ENCODE measurements at regions not wholly inside any gene's neighbourhood (a gene's known extent, or its start where the extent isn't known, plus 50 kb on each side); places are given as distances from the start of the nearest gene placed in this dataset.

DNA sequence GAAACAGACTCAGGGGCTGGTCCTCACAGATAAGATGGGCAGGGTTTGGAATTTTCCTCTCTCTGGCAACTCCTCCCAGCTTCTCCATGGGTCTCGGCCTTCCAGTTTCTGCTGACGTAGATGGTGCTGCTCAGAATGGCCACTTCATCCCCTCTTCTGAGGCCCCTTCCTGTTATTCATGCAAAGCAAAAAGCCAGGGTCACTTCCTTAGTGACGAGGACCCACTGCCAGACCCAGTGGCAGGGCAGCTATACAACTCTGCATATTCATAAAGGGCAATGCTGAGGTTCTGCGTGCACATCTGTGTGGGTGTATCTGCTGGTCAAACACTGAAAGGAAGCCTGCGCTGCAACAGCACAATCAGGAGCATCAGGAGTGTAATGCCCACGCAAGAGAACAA is 108.8 kb downstream of the WSCD1 start:
- TF ChIP-seq CTCF (IDR thresholded peaks at IDR 0.05): no peak
- no peak for DNase-seq
- no peak overlapping the region for H3K4me3 Mint-ChIP-seq
- H3K27ac Mint-ChIP-seq: no peak overlapping the region
- H3K9me3 Mint-ChIP-seq: no peaks in the 10 kb centered on the region
- peaks cover 13% of the 10 kb centered on the region for H3K27me3 Mint-ChIP-seq (ENCODE audit: low read depth, poor library complexity)
- no peaks in the 10 kb centered on the region for H3K36me3 Mint-ChIP-seq (ENCODE audit: low read depth)
- no peaks in the 10 kb centered on the region for H3K4me1 Mint-ChIP-seq

GRCh38 chr17:6177941-6178694 is 107.9 kb downstream of the WSCD1 start:
- H3K27ac Mint-ChIP-seq: no peak overlapping the region
- H3K4me3 Mint-ChIP-seq: no peak overlapping the region
- no peaks in the 10 kb centered on the region for H3K4me1 Mint-ChIP-seq
- H3K36me3 Mint-ChIP-seq (ENCODE audit: low read depth): no peaks in the 10 kb centered on the region
- peaks cover 11% of the 10 kb centered on the region for H3K27me3 Mint-ChIP-seq (ENCODE audit: low read depth, poor library complexity)
- DNase-seq: no peak
- H3K9me3 Mint-ChIP-seq: no peaks in the 10 kb centered on the region
- no peak for TF ChIP-seq CTCF (IDR thresholded peaks at IDR 0.05)

All from nephron progenitor cell (in vitro differentiated cells).